Retinal pigment epithelial cell (primary cell): ENCODE measurements at regions not wholly inside any gene's neighbourhood (a gene's known extent, or its start where the extent isn't known, plus 50 kb on each side); places are given as distances from the start of the nearest gene placed in this dataset.

Experiments
- DNase-seq: peaks from one replicate; pipeline ENCODE4 v3.0.0-alpha.2; 2010; ENCODE audit warnings: low read depth
- H3K4me3 ChIP-seq: 2 replicates; pipeline ENCODE4 v1.5.1; 2011; ENCODE audit warnings: mild to moderate bottlenecking, low read length, control low read depth, moderate library complexity
- CTCF ChIP-seq: conservative IDR thresholded peaks from 2 replicates; pipeline ENCODE4 v1.5.1; 2011; ENCODE audit warnings: low read depth, low read length, control low read depth, inconsistent platforms

- TF ChIP-seq CTCF = no peak
- DNase-seq = no peak
- no peak overlapping the region for H3K4me3 ChIP-seq
Observed at GRCh38 chr13:108500711-108501110, 128.7 kb upstream of the MYO16 start.

- TF ChIP-seq CTCF = peak; percentile 82
- no peak for DNase-seq
Observed at GRCh38 chr13:108508263-108508662, 121.1 kb upstream of the MYO16 start.

GRCh38 chr13:108525827-108526226 lies 103.6 kb upstream of the MYO16 start:
- H3K4me3 ChIP-seq = no peak overlapping the region
- no peak for TF ChIP-seq CTCF
- DNase-seq = no peak

More at GRCh38 chr13:108508263-108508662, 121.1 kb upstream of the MYO16 start:
- H3K4me3 ChIP-seq = no peak overlapping the region

GRCh38 chr13:108526286-108526685 lies 103.1 kb upstream of the MYO16 start:
- no peak for TF ChIP-seq CTCF
- no peak overlapping the region for H3K4me3 ChIP-seq
- no peak for DNase-seq

GRCh38 chr13:108527844-108528243 lies 101.6 kb upstream of the MYO16 start:
- H3K4me3 ChIP-seq = no peak overlapping the region
- no peak for DNase-seq
- no peak for TF ChIP-seq CTCF

GRCh38 chr13:108528303-108528702 lies 101.1 kb upstream of the MYO16 start:
- TF ChIP-seq CTCF = no peak
- no peak for DNase-seq
- H3K4me3 ChIP-seq = no peak overlapping the region

GRCh38 chr13:108533842-108534241 lies 95.6 kb upstream of the MYO16 start:
- no peak for TF ChIP-seq CTCF

More at GRCh38 chr13:108533842-108534241, 95.6 kb upstream of the MYO16 start:
- H3K4me3 ChIP-seq = no peak overlapping the region
- no peak for DNase-seq
